BJ (cell line): ENCODE measurements at regions not wholly inside any gene's neighbourhood (a gene's known extent, or its start where the extent isn't known, plus 50 kb on each side); places are given as distances from the start of the nearest gene placed in this dataset.

Source experiments
- CTCF ChIA-PET: fragments of 350-600 bp; formaldehyde crosslinking; extraction: SDS; loops from one replicate; lab custom pipeline; 2021; ENCODE audit warnings: antibody characterized with exemption, inconsistent platforms; lab: Yijun Ruan, JAX
- POLR2A ChIA-PET: fragments of 300-600 bp; sonication (Branson Sonifier 250); formaldehyde crosslinking; extraction: SDS; loops from one replicate; lab custom pipeline; 2021; ENCODE audit warnings: antibody characterized with exemption; lab: Charles Lee
- DNase-seq: peaks from one replicate; pipeline ENCODE4 v3.0.0-alpha.2; 2011; ENCODE audit warnings: low read depth
- H3K27me3 ChIP-seq: 2 replicates; pipeline ENCODE4 v1.6.0; 2011; ENCODE audit warnings: low read length; ENCODE audit not compliant: control insufficient read depth, insufficient read depth
- H3K36me3 ChIP-seq: 2 replicates; pipeline ENCODE4 v1.5.1; 2011; ENCODE audit warnings: low read length; ENCODE audit not compliant: control insufficient read depth, insufficient read depth
- H3K4me3 ChIP-seq: 2 replicates; pipeline ENCODE4 v1.5.1; 2011; ENCODE audit warnings: low read depth, mild to moderate bottlenecking, control low read depth, low read length
- TF ChIP-seq, protein P1 (sequence below): IDR thresholded peaks from 2 replicates; pipeline ENCODE4 v1.5.1; 2011; ENCODE audit warnings: low read depth, mild to moderate bottlenecking, control low read depth, inconsistent platforms, low read length, moderate library complexity; ENCODE audit not compliant: insufficient read depth

DNA sequence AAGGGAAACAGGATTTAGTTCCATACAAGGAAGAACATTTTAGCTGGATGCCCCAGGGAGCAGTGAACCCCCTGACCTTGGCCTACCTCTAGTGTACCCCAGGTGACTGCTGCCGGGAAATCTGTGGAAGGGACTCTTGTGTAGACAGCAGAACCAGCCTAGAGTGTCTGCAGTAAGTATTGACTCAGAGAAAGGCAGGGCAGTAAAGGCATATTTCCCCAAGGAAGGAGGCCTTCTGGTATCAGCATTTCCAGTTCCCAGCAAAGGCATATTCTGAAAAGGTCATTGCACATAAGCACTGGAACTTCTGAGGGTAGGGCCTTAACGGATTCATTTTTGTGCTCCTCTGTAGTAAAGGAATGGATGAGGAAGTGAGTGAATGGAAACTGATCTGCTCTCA lies 246.2 kb downstream of the FAM43A start:
- CTCF ChIA-PET = interaction anchor here (1.6 to 2.0 kb wide), 2 partner anchors 36 to 249 kb away, joined by 5 to 6 read pairs; no protein-coding TSS in a partner anchor
- Histone ChIP-seq H3K27me3 (peaks cover 1% of the 10 kb centered on the region; the same call in 1 of the 2 replicates), H3K4me3 (no peak overlapping the region), H3K36me3 (no peaks in the 10 kb centered on the region)
- TF ChIP-seq, protein P1, sequence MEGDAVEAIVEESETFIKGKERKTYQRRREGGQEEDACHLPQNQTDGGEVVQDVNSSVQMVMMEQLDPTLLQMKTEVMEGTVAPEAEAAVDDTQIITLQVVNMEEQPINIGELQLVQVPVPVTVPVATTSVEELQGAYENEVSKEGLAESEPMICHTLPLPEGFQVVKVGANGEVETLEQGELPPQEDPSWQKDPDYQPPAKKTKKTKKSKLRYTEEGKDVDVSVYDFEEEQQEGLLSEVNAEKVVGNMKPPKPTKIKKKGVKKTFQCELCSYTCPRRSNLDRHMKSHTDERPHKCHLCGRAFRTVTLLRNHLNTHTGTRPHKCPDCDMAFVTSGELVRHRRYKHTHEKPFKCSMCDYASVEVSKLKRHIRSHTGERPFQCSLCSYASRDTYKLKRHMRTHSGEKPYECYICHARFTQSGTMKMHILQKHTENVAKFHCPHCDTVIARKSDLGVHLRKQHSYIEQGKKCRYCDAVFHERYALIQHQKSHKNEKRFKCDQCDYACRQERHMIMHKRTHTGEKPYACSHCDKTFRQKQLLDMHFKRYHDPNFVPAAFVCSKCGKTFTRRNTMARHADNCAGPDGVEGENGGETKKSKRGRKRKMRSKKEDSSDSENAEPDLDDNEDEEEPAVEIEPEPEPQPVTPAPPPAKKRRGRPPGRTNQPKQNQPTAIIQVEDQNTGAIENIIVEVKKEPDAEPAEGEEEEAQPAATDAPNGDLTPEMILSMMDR = no peak
- no peak for DNase-seq
- POLR2A ChIA-PET = no interaction called here

DNA sequence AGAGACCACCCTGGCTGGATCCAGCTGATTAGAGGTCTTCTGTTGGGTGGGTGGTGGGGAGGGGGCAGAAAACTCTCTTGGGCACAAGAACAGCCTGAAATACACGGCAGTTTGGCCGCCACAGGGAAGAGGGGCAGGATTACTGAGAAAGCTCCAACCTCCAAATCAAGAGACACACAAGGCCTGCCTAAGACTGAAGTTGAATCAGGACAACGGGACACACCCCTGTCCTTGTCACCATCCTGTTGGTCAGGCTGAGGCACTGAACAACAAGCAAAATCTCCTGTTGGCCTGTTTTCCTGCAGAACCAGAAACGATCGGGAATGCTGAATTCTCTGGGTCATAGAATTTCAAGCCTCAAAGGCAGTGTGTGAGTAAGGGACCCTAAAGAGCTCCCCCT lies 247.8 kb downstream of the FAM43A start:
- H3K4me3 ChIP-seq = no peak overlapping the region
- ChIA-PET CTCF (interaction anchor here (1.3 kb wide), 1 partner anchor 21 kb away, joined by 4 read pairs; no protein-coding TSS in a partner anchor), POLR2A (no interaction called here)
- peaks cover 2% of the 10 kb centered on the region; the same call in 1 of the 2 replicates for H3K27me3 ChIP-seq
- no peaks in the 10 kb centered on the region for H3K36me3 ChIP-seq
- no peak for DNase-seq
- TF ChIP-seq, protein P1 = no peak

DNA sequence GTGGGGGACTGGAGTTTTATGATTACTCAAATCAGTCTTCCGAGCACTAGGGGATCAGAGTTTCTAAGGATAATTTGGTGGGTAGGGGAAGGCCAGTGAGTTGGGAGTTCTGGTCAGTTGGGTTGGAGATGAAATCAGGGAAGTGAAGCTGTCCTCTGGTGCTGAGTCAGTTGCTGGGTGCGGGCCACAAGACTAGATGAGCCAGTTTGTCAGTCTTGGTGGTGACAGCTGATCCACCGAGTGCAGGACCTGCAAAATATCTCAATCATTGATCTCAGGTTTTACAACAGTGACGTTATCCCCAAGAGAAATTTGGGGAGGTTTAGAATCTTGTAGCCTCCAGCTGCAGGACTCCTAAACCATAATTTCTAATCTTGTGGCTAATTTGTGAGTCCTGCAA lies 249.4 kb downstream of the FAM43A start:
- Histone ChIP-seq H3K27me3 (peaks cover 2% of the 10 kb centered on the region; the same call in 1 of the 2 replicates), H3K36me3 (no peaks in the 10 kb centered on the region), H3K4me3 (no peak overlapping the region)
- no peak for DNase-seq
- TF ChIP-seq, protein P1 = no peak
- CTCF ChIA-PET = no interaction called here
- POLR2A ChIA-PET = no interaction called here

DNA sequence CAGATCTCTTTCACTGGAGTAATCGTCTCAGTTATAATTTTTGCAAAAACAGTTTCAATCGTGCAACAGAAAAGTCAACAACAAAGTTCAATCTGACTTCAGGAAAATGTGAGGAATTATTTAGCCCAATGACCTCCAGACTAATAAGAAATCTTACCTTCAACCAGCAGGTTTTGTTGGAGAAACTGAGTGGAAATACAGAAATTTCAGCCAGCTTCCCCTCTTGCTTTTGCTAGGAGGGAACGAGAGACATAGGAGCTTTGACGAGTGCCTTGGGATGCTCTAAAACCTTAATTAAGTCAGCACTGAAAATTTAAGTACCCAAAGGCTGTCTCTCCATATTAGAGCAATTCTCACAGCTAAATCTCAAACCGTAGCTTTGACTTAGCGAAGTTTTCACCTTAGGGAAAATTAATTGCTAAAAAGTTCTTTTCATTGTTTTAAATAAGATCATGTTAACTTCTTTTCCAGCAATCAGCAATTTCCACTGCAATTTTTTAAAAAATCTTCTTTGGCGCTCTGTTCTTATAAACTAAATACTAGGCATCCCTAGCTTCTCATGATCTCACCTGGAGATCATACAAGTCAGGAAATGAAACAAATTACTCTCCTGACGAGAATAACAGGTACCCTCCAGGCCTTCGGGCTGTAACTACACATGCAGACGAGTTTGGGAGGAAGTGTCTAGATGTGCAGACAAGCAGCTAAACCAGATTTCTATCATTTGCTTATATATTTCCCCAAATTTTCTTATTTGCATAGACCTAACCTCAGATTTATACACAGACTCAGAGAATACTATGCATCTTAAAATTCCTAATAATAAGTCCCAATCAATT lies 250.2 kb downstream of the FAM43A start:
- CTCF ChIA-PET = interaction anchor here (0.6 kb wide), 2 partner anchors 142 to 209 kb away, joined by 3 to 4 read pairs; no protein-coding TSS in a partner anchor

DNA sequence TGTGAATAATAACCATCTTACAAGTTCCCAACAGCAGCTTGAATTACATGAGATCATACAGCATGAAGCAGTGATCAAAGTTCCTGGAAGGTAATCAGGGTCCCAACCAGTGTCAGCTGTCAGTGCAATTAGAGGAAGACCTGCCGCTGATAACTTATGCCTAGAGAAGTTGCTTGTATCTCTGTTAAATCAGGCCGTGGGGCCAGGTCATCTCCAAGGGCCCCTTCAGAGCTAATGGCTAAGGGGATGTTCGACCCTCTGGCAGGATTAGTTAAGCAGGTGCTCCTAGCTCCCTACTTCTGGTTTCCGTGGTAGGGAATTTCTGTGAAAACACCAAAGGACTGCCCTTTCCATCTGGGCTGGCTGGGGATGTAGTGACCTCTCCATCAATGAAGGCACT lies 251.0 kb downstream of the FAM43A start:
- H3K4me3 ChIP-seq = no peak overlapping the region
- no peaks in the 10 kb centered on the region for H3K36me3 ChIP-seq
- peaks cover 2% of the 10 kb centered on the region; the same call in 1 of the 2 replicates for H3K27me3 ChIP-seq
- TF ChIP-seq, protein P1 = no peak
- CTCF ChIA-PET = no interaction called here
- POLR2A ChIA-PET = no interaction called here
- no peak for DNase-seq

More for the DNA sequence above, 250.2 kb downstream of the FAM43A start:
- Histone ChIP-seq H3K27me3 (peaks cover 2% of the 10 kb centered on the region; the same call in 1 of the 2 replicates), H3K4me3 (no peak overlapping the region), H3K36me3 (no peaks in the 10 kb centered on the region)
- POLR2A ChIA-PET = no interaction called here
- DNase-seq = no peak
- TF ChIP-seq, protein P1 = no peak
